ENCODE measurements at regions not wholly inside any gene's neighbourhood (a gene's known extent, or its start where the extent isn't known, plus 50 kb on each side); places are given as distances from the start of the nearest gene placed in this dataset.

- TF ChIP-seq POLR2A (IDR thresholded peaks at IDR 0.05; ENCODE audit: low read depth, low read length), result no peak
- no peak for TF ChIP-seq POLR2AphosphoS5 (IDR thresholded peaks at IDR 0.05; ENCODE audit: low read depth, low read length)
- TF ChIP-seq TAF1 (IDR thresholded peaks at IDR 0.05; ENCODE audit: borderline replicate concordance, low read depth, low read length), result no peak
Observed at GRCh38 chr4:31341601-31342359, 621.6 kb downstream of the PCDH7 start.
